RWPE2 (cell line): ENCODE measurements at regions not wholly inside any gene's neighbourhood (a gene's known extent, or its start where the extent isn't known, plus 50 kb on each side); places are given as distances from the start of the nearest gene placed in this dataset.

ENCODE experiments used
- ATAC-seq: fragments of 200-7000 bp; cut with Tn5 transposase; 3 replicates; pipeline ENCODE4 v1.9.1; 2021; ENCODE audit warnings: low read depth
- DNase-seq: peaks from one replicate; pipeline ENCODE4 v3.0.0-alpha.2; 2020; ENCODE audit warnings: low spot score
- H3K27ac ChIP-seq: fragments of 450-650 bp; 2 replicates; pipeline ENCODE4 v1.5.1; 2017; ENCODE audit warnings: mild to moderate bottlenecking; ENCODE audit not compliant: poor library complexity, severe bottlenecking
- H3K27me3 ChIP-seq: fragments of 250-450 bp; sonication (Bioruptor Pico); 2 replicates; pipeline ENCODE4 v1.5.1; 2021; ENCODE audit warnings: mild to moderate bottlenecking, moderate library complexity; ENCODE audit not compliant: insufficient read depth, poor library complexity, severe bottlenecking
- H3K36me3 ChIP-seq: fragments of 250-450 bp; sonication (Bioruptor Pico); 2 replicates; pipeline ENCODE4 v1.5.1; 2020; ENCODE audit warnings: low read depth, mild to moderate bottlenecking, moderate library complexity
- H3K4me1 ChIP-seq: fragments of 250-450 bp; sonication (Bioruptor Pico); 2 replicates; pipeline ENCODE4 v1.5.1; 2021; ENCODE audit warnings: mild to moderate bottlenecking, moderate library complexity; ENCODE audit not compliant: insufficient read depth, poor library complexity, severe bottlenecking
- H3K4me3 ChIP-seq: fragments of 250-450 bp; sonication (Bioruptor Pico); 2 replicates; pipeline ENCODE4 v1.5.1; 2021; ENCODE audit warnings: mild to moderate bottlenecking, moderate library complexity; ENCODE audit not compliant: severe bottlenecking
- H3K9me3 ChIP-seq: fragments of 250-450 bp; sonication (Bioruptor Pico); 2 replicates; pipeline ENCODE4 v1.5.1; 2021; ENCODE audit warnings: mild to moderate bottlenecking, moderate library complexity; ENCODE audit not compliant: severe bottlenecking
- CTCF ChIP-seq: fragments of 450-650 bp; IDR thresholded peaks from one replicate; pipeline ENCODE4 v1.5.1; 2017; ENCODE audit warnings: mild to moderate bottlenecking, moderate library complexity; ENCODE audit not compliant: poor library complexity, severe bottlenecking

- Histone ChIP-seq H3K36me3 (no peaks in the 10 kb centered on the region), H3K27me3 (no peaks in the 10 kb centered on the region), H3K4me3 (no peak overlapping the region), H3K4me1 (no peaks in the 10 kb centered on the region), H3K9me3 (no peaks in the 10 kb centered on the region), H3K27ac (no peak overlapping the region)
- ATAC-seq (no peak), DNase-seq (no peak)
- no peak for TF ChIP-seq CTCF
These were observed 121.8 kb upstream of the AP1S2 start for GRCh38 chrX:15976396-15976795.

GRCh38 chrX:15973946-15974345, 119.3 kb upstream of the AP1S2 start:
- Histone ChIP-seq H3K36me3 (no peaks in the 10 kb centered on the region), H3K27me3 (no peaks in the 10 kb centered on the region), H3K9me3 (no peaks in the 10 kb centered on the region), H3K4me3 (no peak overlapping the region), H3K4me1 (no peaks in the 10 kb centered on the region), H3K27ac (no peak overlapping the region)
- TF ChIP-seq CTCF: no peak
- DNase-seq: no peak
- no peak for ATAC-seq

- TF ChIP-seq CTCF: peak; percentile 11
- Histone ChIP-seq H3K9me3 (no peaks in the 10 kb centered on the region), H3K36me3 (no peaks in the 10 kb centered on the region), H3K4me3 (no peak overlapping the region), H3K4me1 (no peaks in the 10 kb centered on the region), H3K27ac (no peak overlapping the region), H3K27me3 (no peaks in the 10 kb centered on the region)
- no peak for ATAC-seq
- DNase-seq: no peak
These were observed 118.7 kb upstream of the AP1S2 start for GRCh38 chrX:15973299-15973698.

DNA sequence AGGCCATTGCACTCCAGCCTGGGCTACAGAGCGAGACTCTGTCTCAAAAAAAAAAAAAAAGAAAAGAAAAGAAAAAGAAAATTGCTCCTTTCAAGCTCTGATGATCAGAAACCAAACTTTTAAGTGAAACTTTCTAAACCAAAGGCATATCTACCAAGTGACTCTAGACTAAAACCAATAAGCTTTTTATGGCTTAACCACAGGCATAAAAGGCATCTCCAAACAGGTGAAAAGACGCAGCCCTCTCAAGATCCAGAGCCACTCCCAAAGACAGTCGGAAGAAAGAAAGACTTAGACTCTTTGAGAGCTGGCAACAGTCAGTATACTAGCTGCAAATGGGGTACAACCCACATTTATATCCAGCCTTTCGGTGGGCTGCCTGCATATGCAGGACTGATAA, 117.1 kb upstream of the AP1S2 start:
- DNase-seq (no peak), ATAC-seq (no peak)
- no peaks in the 10 kb centered on the region for H3K4me1 ChIP-seq
- H3K9me3 ChIP-seq: no peaks in the 10 kb centered on the region
- H3K27me3 ChIP-seq: no peaks in the 10 kb centered on the region
- H3K4me3 ChIP-seq: no peak overlapping the region
- no peak overlapping the region for H3K27ac ChIP-seq
- no peak for TF ChIP-seq CTCF
- no peaks in the 10 kb centered on the region for H3K36me3 ChIP-seq

GRCh38 chrX:15963858-15964257, 109.2 kb upstream of the AP1S2 start:
- no peak for TF ChIP-seq CTCF
- Histone ChIP-seq H3K4me3 (no peak overlapping the region), H3K27me3 (no peaks in the 10 kb centered on the region), H3K9me3 (no peaks in the 10 kb centered on the region), H3K27ac (no peak overlapping the region), H3K4me1 (no peaks in the 10 kb centered on the region), H3K36me3 (no peaks in the 10 kb centered on the region)
- no peak for ATAC-seq
- DNase-seq: no peak
